ENCODE measurements at regions not wholly inside any gene's neighbourhood (a gene's known extent, or its start where the extent isn't known, plus 50 kb on each side); places are given as distances from the start of the nearest gene placed in this dataset.

DNA sequence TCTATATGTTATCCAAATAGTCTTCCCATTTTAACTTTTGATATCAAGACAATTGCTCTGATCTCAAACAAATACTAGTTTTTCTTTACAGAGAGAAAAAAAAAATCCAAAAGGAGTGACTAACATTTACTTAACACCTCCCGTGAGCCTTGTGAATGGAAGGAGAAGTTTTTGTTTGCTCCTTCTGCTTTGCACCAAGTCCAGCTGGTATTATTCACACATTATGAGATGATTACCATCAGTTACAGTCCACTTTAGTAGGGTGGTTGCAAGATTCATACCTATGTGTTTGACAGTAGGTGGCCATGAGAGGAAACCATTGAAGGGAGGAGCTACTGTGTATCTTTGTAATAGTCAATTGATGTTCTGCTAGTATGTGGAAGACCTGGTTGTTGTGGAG is 443.4 kb upstream of the ZP4 start:
- Histone ChIP-seq H2AFZ (ENCODE audit: low read length) (no peak overlapping the region), H3K36me3 (replicated peaks in 1 of 2; ENCODE audit: control insufficient read depth in 1 of 2, insufficient read depth in 2 of 2, low read length in 2 of 2) (no peaks in the 10 kb centered on the region), H3K4me3 (replicated peaks in 1 of 3; ENCODE audit: insufficient read depth in 1 of 3, low read depth in 2 of 3, low read length in 3 of 3) (no peak overlapping the region), H3K9ac (ENCODE audit: insufficient read depth, low read depth, low read length) (no peak overlapping the region), H3K4me1 (ENCODE audit: insufficient read depth, low read length) (no peaks in the 10 kb centered on the region), H3K27ac (ENCODE audit: extremely low read length, insufficient read depth, low read length) (no peak overlapping the region), H4K20me1 (ENCODE audit: insufficient read depth, low read length) (no peaks in the 10 kb centered on the region), H3K9me3 (ENCODE audit: low read length) (peaks cover 86% of the 10 kb centered on the region), H3K27me3 (ENCODE audit: control insufficient read depth in 1 of 2, insufficient read depth in 2 of 2, low read length in 2 of 2) (no peaks in the 10 kb centered on the region; a peak in 1 of 5 replicates), H3K4me2 (ENCODE audit: low read depth, low read length) (no peak overlapping the region), H3K79me2 (ENCODE audit: insufficient read depth, low read length) (no peaks in the 10 kb centered on the region)
- ChIA-PET CTCF (ENCODE audit: low intra/inter-chr PET ratio, low total read pairs) (no interaction called here), POLR2A (no interaction called here)
- WGBS (ENCODE audit: low lambda C conversion rate): 0% methylated on average over 1 of the region's 1 CpG
- no peak for ATAC-seq
- DNase-seq (ENCODE audit: low spot score): no peak
- BruUV-seq (replicated peaks): no TSS peak
- FAIRE-seq: no peak
- intact Hi-C loops (cut with micrococcal nuclease; ENCODE audit: unreplicated experiment) (no loop called here), in situ Hi-C loops (cut with HindIII; ENCODE audit: extremely low pct_ligation_motif_present, low pct_unique_long_range_greater_than_20kb) (no loop called here)
- TF ChIP-seq, protein P1, sequence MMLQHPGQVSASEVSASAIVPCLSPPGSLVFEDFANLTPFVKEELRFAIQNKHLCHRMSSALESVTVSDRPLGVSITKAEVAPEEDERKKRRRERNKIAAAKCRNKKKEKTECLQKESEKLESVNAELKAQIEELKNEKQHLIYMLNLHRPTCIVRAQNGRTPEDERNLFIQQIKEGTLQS (CRISPR knock-in tag; IDR thresholded peaks at IDR 0.05): no peak
- TF ChIP-seq ZNF790 (CRISPR knock-in tag; IDR thresholded peaks at IDR 0.05; ENCODE audit: borderline replicate concordance) (no peak), MTA1 (CRISPR knock-in tag; IDR thresholded peaks at IDR 0.05; ENCODE audit: borderline replicate concordance) (no peak), ZNF776 (CRISPR knock-in tag; IDR thresholded peaks at IDR 0.05) (no peak), SAFB2 (CRISPR knock-in tag; IDR thresholded peaks at IDR 0.05; ENCODE audit: borderline replicate concordance, low read depth) (no peak), SALL1 (CRISPR knock-in tag; IDR thresholded peaks at IDR 0.05) (no peak), MATR3 (CRISPR knock-in tag; IDR thresholded peaks at IDR 0.05) (no peak), PAWR (CRISPR knock-in tag; IDR thresholded peaks at IDR 0.05; ENCODE audit: borderline replicate concordance) (no peak)
- TF ChIP-seq, protein P2, sequence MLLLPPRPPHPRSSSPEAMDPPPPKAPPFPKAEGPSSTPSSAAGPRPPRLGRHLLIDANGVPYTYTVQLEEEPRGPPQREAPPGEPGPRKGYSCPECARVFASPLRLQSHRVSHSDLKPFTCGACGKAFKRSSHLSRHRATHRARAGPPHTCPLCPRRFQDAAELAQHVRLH (CRISPR knock-in tag; IDR thresholded peaks at IDR 0.05; ENCODE audit: borderline replicate concordance, low read depth): no peak
- TF ChIP-seq, protein P3, sequence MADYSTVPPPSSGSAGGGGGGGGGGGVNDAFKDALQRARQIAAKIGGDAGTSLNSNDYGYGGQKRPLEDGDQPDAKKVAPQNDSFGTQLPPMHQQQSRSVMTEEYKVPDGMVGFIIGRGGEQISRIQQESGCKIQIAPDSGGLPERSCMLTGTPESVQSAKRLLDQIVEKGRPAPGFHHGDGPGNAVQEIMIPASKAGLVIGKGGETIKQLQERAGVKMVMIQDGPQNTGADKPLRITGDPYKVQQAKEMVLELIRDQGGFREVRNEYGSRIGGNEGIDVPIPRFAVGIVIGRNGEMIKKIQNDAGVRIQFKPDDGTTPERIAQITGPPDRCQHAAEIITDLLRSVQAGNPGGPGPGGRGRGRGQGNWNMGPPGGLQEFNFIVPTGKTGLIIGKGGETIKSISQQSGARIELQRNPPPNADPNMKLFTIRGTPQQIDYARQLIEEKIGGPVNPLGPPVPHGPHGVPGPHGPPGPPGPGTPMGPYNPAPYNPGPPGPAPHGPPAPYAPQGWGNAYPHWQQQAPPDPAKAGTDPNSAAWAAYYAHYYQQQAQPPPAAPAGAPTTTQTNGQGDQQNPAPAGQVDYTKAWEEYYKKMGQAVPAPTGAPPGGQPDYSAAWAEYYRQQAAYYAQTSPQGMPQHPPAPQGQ (CRISPR knock-in tag; IDR thresholded peaks at IDR 0.05; ENCODE audit: borderline replicate concordance): no peak
